ENCODE measurements at regions not wholly inside any gene's neighbourhood (a gene's known extent, or its start where the extent isn't known, plus 50 kb on each side); places are given as distances from the start of the nearest gene placed in this dataset.

DNA sequence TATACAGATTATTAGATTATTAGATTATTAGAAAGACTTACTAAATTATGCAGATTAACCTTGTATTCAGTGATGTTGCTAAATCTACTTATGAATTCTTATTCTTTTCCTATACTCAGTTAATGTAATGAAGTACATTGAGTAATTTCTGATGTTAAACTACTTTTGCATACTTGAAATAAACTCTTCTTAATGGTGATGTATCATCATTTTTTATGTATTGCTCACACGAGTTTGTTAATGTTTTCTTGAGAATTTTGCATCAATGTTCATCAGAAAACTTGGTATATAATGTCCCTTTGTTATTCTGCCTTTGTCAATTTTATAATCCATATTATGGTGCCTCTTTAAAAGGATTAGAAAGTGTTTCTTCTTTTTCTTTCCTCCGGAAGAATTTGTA lies 163.2 kb upstream of the COL8A1 start:
- DNase-seq (ENCODE audit: low read depth), result peak; percentile 33
- no peak overlapping the region for H3K4me3 ChIP-seq (ENCODE audit: low read length)
- no peak for TF ChIP-seq CTCF (conservative IDR thresholded peaks at IDR 0.05; ENCODE audit: low read length)

DNA sequence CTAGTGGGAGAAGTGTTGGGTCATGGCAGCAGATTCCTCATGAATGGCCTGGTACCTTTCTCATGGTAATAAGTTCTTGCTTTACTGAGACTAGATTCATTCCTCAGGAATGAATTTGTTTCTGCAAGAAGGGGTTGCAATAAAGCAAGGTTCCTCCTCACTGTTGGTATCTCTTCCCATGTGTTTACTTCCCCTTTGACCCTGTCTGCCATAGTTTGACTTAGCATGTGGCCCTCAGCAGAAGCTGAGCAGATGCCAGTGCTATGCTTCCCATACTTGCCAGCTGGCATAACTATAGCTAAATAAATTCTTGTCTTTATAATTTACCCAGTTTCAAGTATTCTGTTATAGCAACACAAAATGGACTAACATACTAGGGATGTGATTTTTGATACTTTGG lies 163.6 kb upstream of the COL8A1 start:
- TF ChIP-seq CTCF (conservative IDR thresholded peaks at IDR 0.05; ENCODE audit: low read length), result no peak
- peak; percentile 77 for DNase-seq (ENCODE audit: low read depth)
- H3K4me3 ChIP-seq (ENCODE audit: low read length), result no peak overlapping the region

DNA sequence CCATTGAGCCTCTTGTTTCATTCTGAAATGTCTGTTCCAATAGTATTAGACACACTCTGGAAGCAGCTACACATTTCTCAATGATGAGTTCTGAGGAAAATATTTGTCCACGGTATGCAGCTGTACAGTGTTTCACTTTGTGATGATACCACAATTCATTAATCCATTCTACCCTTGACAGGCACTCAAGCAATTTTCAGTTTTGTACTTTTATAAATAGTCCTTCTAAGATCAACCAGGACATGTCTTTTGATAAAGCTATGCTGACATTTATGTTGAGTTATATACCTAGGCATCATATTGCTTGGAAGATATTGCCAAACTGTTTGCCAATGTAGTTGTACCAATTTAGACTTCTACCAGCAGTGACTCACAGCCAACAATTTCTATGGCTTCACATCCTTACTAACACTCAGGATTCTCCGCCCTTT lies 165.1 kb upstream of the COL8A1 start:
- no peak for TF ChIP-seq CTCF (conservative IDR thresholded peaks at IDR 0.05; ENCODE audit: low read length)
- DNase-seq (ENCODE audit: low read depth), result peak; percentile 91

DNA sequence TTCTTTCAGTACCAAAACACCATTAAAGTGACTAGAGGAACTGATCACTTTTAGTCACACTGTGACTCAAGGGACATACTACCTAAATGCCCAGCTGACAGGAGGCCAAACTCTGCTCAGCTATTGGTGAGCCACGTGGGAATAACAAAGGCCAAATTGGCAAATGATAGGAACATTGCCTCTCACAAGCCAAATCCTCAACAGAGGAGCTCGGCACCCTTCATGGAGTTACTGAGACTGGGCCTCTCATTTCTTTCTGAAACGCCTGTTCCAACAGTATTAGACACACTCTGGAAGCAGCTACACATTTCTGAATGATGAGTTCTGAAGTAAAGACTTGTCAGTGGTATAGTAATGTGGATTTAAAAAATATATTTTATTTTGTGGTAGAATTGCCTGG lies 166.0 kb upstream of the COL8A1 start:
- DNase-seq (ENCODE audit: low read depth), result peak; percentile 42
- no peak for TF ChIP-seq CTCF (conservative IDR thresholded peaks at IDR 0.05; ENCODE audit: low read length)
- H3K4me3 ChIP-seq (ENCODE audit: low read length), result no peak overlapping the region

More for the DNA sequence above, 165.1 kb upstream of the COL8A1 start:
- H3K4me3 ChIP-seq (ENCODE audit: low read length), result no peak overlapping the region

- H3K4me3 ChIP-seq (ENCODE audit: low read length), result no peak overlapping the region
- peak; percentile 27 for DNase-seq (ENCODE audit: low read depth)
- no peak for TF ChIP-seq CTCF (conservative IDR thresholded peaks at IDR 0.05; ENCODE audit: low read length)
Measured at GRCh38 chr3:99471353-99472323, 166.8 kb upstream of the COL8A1 start.

- no peak overlapping the region for H3K4me3 ChIP-seq (ENCODE audit: low read length)
- no peak for TF ChIP-seq CTCF (conservative IDR thresholded peaks at IDR 0.05; ENCODE audit: low read length)
- no peak for DNase-seq (ENCODE audit: low read depth)
Measured at GRCh38 chr3:99470841-99471240, 167.6 kb upstream of the COL8A1 start.

DNA sequence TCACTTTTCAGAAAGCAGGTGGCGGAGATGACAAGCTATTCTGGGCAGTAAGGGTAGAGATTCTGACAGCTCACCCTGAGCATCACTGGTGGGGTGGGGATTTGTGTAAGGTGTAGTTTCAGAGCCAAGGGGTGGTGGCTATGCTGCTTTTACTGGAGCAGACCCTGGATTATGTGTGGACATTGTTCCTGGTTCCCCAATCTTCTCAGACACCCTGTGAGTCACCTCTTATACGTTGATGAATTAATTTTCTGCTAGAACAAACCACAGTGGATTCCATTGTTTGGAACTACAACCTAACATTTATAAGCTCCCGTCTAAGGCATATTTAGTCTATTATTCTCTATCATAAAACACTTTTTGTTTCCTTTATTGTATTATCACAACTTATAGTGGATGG lies 169.5 kb upstream of the COL8A1 start:
- no peak for DNase-seq (ENCODE audit: low read depth)
- no peak overlapping the region for H3K4me3 ChIP-seq (ENCODE audit: low read length)
- TF ChIP-seq CTCF (conservative IDR thresholded peaks at IDR 0.05; ENCODE audit: low read length), result no peak

Data from AG10803 (cell line).